A673 (cell line): ENCODE measurements at regions not wholly inside any gene's neighbourhood (a gene's known extent, or its start where the extent isn't known, plus 50 kb on each side); places are given as distances from the start of the nearest gene placed in this dataset.

ENCODE experiments used
- BruUV-seq: library from RNA; stranded (reverse); fragments of 400-500 nt; replicated peaks from 2 replicates; lab custom pipeline; 2021; lab: Mats Ljungman, UMichigan
- CTCF ChIA-PET: fragments of 300-600 bp; sonication (Branson Sonifier 250); formaldehyde crosslinking; loops from one replicate; lab custom pipeline; 2022; ENCODE audit warnings: antibody characterized with exemption; lab: Charles Lee
- POLR2A ChIA-PET: fragments of 300-600 bp; sonication (Branson Sonifier 250); formaldehyde crosslinking; loops from one replicate; lab custom pipeline; 2022; ENCODE audit warnings: antibody characterized with exemption; ENCODE audit not compliant: low non-redundant PET; lab: Charles Lee
- DNase-seq: peaks from one replicate; pipeline ENCODE4 v3.0.0-alpha.2; 2015; ENCODE audit warnings: low spot score
- H3K27ac ChIP-seq: fragments of 200-600 bp; sonication (generic); 2 replicates; pipeline ENCODE4 v1.5.1; 2016; ENCODE audit warnings: mixed run types, low read depth, mild to moderate bottlenecking, mixed read lengths, antibody characterized with exemption, low read length; ENCODE audit not compliant: poor library complexity, severe bottlenecking
- H3K27me3 ChIP-seq: fragments of 200-600 bp; sonication (generic); replicated peaks from 2 replicates; pipeline ENCODE4 v1.6.1; 2017; ENCODE audit warnings: mixed run types, low read depth, mild to moderate bottlenecking, mixed read lengths, antibody characterized with exemption, low read length; ENCODE audit not compliant: insufficient read depth, poor library complexity
- H3K36me3 ChIP-seq: fragments of 200-600 bp; sonication (generic); 2 replicates; pipeline ENCODE4 v1.6.1; 2016; ENCODE audit warnings: mixed run types, mild to moderate bottlenecking, mixed read lengths, antibody characterized with exemption, low read length; ENCODE audit not compliant: insufficient read depth, poor library complexity, severe bottlenecking
- H3K4me1 ChIP-seq: fragments of 200-600 bp; sonication (generic); 2 replicates; pipeline ENCODE4 v1.6.1; 2017; ENCODE audit warnings: mixed run types, mild to moderate bottlenecking, mixed read lengths, antibody characterized with exemption, low read length; ENCODE audit not compliant: insufficient read depth, poor library complexity, severe bottlenecking
- H3K4me3 ChIP-seq: fragments of 200-600 bp; sonication (generic); 2 replicates; pipeline ENCODE4 v1.5.1; 2016; ENCODE audit warnings: low read depth, mixed run types, mild to moderate bottlenecking, mixed read lengths, low read length; ENCODE audit not compliant: poor library complexity, severe bottlenecking
- H3K9me3 ChIP-seq: fragments of 200-600 bp; sonication (generic); 2 replicates; pipeline ENCODE4 v1.6.1; 2016; ENCODE audit warnings: mixed run types, low read depth, mild to moderate bottlenecking, mixed read lengths, antibody characterized with exemption, low read length; ENCODE audit not compliant: poor library complexity, severe bottlenecking
- CTCF ChIP-seq: fragments of 300-800, 200-600 bp; sonication (generic); conservative IDR thresholded peaks from 2 replicates; pipeline ENCODE4 v1.5.1; 2017; ENCODE audit warnings: low read depth, mild to moderate bottlenecking, antibody characterized with exemption, low read length, moderate library complexity, mixed read lengths
- EZH2 ChIP-seq: fragments of 200-600 bp; sonication (generic); IDR thresholded peaks from 2 replicates; pipeline ENCODE4 v1.6.1; 2017; ENCODE audit warnings: borderline replicate concordance, low read depth, mild to moderate bottlenecking, mixed read lengths, antibody characterized with exemption, low read length; ENCODE audit not compliant: poor library complexity, severe bottlenecking
- intact Hi-C: fragments of 100-400 bp; cut with micrococcal nuclease; formaldehyde crosslinking; loops from one replicate; pipeline ENCODE4 v1.10.0; 2022; ENCODE audit not compliant: unreplicated experiment

- POLR2A ChIA-PET = no interaction called here
- TF ChIP-seq EZH2 (no peak), CTCF (no peak)
- H3K4me3 ChIP-seq = no peak overlapping the region
- CTCF ChIA-PET = no interaction called here
- no peak overlapping the region for H3K27ac ChIP-seq
- H3K27me3 ChIP-seq = no peaks in the 10 kb centered on the region
- H3K4me1 ChIP-seq = no peaks in the 10 kb centered on the region
- no TSS peak for BruUV-seq
- no peaks in the 10 kb centered on the region for H3K36me3 ChIP-seq
- intact Hi-C loops = no loop called here
- H3K9me3 ChIP-seq = no peaks in the 10 kb centered on the region
- DNase-seq = no peak
Observed at GRCh38 chr5:92504346-92504745, 1076.7 kb downstream of the NR2F1-AS1 start.

GRCh38 chr5:92500752-92501151 lies 1080.3 kb downstream of the NR2F1-AS1 start:
- no TSS peak for BruUV-seq
- intact Hi-C loops = no loop called here
- no peak for TF ChIP-seq CTCF
- TF ChIP-seq EZH2 = no peak

DNA sequence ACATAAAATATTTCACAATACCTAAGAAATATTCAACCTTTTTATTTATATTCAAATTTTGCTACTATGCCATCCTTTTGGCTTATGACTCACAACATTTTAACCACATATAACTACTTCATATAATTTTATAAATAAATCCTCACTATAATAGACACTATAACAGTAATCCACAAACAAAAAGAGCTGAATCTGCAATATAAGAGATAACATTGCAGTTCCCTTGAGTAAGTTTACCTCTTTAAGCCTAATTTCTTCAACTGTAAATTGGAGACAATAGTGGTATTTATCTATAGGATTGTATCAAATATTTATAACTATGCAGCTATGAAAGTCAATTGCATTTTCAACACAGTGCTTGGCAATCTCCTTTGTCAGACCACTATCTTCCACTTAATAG lies 1084.5 kb downstream of the NR2F1-AS1 start:
- TF ChIP-seq CTCF (no peak), EZH2 (no peak)
- ChIA-PET CTCF (no interaction called here), POLR2A (no interaction called here)
- no peaks in the 10 kb centered on the region for H3K9me3 ChIP-seq
- intact Hi-C loops = no loop called here
- H3K27me3 ChIP-seq = no peaks in the 10 kb centered on the region
- no peak overlapping the region for H3K27ac ChIP-seq
- no peaks in the 10 kb centered on the region for H3K36me3 ChIP-seq
- H3K4me3 ChIP-seq = no peak overlapping the region
- BruUV-seq = no TSS peak
- DNase-seq = no peak
- H3K4me1 ChIP-seq = no peaks in the 10 kb centered on the region

More at GRCh38 chr5:92500752-92501151, 1080.3 kb downstream of the NR2F1-AS1 start:
- Histone ChIP-seq H3K9me3 (no peaks in the 10 kb centered on the region), H3K27ac (no peak overlapping the region), H3K36me3 (no peaks in the 10 kb centered on the region), H3K4me3 (no peak overlapping the region), H3K27me3 (no peaks in the 10 kb centered on the region), H3K4me1 (no peaks in the 10 kb centered on the region)
- POLR2A ChIA-PET = interaction anchor here (0.5 kb wide), 1 partner anchor 91 kb away, joined by 3 read pairs; no protein-coding TSS in a partner anchor
- CTCF ChIA-PET = no interaction called here
- no peak for DNase-seq
